Endothelial cell (in vitro differentiated cells): ENCODE measurements at regions not wholly inside any gene's neighbourhood (a gene's known extent, or its start where the extent isn't known, plus 50 kb on each side); places are given as distances from the start of the nearest gene placed in this dataset.

Experiments
- DNase-seq: peaks from one replicate; pipeline ENCODE4 v3.0.0; 2021; ENCODE audit warnings: low spot score
- H3K27ac Mint-ChIP-seq: one replicate; pipeline ENCODE4 v1.8.0; 2021; ENCODE audit warnings: mixed read lengths, inconsistent platforms; ENCODE audit not compliant: unreplicated experiment
- H3K27me3 Mint-ChIP-seq: one replicate; pipeline ENCODE4 v1.8.0; 2021; ENCODE audit warnings: mild to moderate bottlenecking, moderate library complexity, mixed read lengths, inconsistent platforms; ENCODE audit not compliant: unreplicated experiment
- H3K36me3 Mint-ChIP-seq: one replicate; pipeline ENCODE4 v1.8.0; 2021; ENCODE audit warnings: mild to moderate bottlenecking, low read depth, mixed read lengths, inconsistent platforms; ENCODE audit not compliant: unreplicated experiment
- H3K4me1 Mint-ChIP-seq: one replicate; pipeline ENCODE4 v1.8.0; 2021; ENCODE audit warnings: mild to moderate bottlenecking, mixed read lengths, inconsistent platforms; ENCODE audit not compliant: unreplicated experiment
- H3K4me3 Mint-ChIP-seq: one replicate; pipeline ENCODE4 v1.8.0; 2021; ENCODE audit warnings: mild to moderate bottlenecking, mixed read lengths, inconsistent platforms; ENCODE audit not compliant: unreplicated experiment
- H3K9me3 Mint-ChIP-seq: one replicate; pipeline ENCODE4 v1.8.0; 2021; ENCODE audit warnings: mixed read lengths, inconsistent platforms; ENCODE audit not compliant: unreplicated experiment
- CTCF ChIP-seq: fragments of 200-600 bp; sonication (generic); IDR thresholded peaks from one replicate; pipeline ENCODE4 v1.5.0; 2021; ENCODE audit warnings: antibody characterized with exemption; ENCODE audit not compliant: unreplicated experiment

DNA sequence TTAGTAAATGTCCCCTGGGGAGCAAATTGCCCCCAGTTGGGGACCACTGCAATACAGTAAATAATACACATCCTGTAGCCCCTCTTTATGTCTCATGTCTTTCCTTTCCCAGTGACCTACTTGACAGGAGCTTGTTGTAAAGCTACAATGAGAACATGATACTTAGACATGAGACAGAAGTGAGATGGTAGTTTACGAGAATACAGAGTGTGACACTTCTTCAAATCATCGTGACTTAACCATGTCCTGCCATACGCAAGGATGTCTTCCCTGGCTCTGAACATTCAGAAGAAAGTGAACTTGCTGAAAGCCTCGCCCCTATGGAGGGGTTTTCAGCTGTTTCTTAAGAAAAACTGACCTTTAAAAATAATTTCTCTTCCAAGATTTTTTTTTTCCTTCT, 101.0 kb upstream of the SPACA1 start:
- H3K9me3 Mint-ChIP-seq = no peaks in the 10 kb centered on the region
- H3K36me3 Mint-ChIP-seq = no peaks in the 10 kb centered on the region
- no peak overlapping the region for H3K27ac Mint-ChIP-seq
- peaks cover 4% of the 10 kb centered on the region for H3K27me3 Mint-ChIP-seq
- no peak for TF ChIP-seq CTCF
- no peak for DNase-seq
- no peaks in the 10 kb centered on the region for H3K4me1 Mint-ChIP-seq
- H3K4me3 Mint-ChIP-seq = no peak overlapping the region

GRCh38 chr6:87945966-87946365, 101.7 kb upstream of the SPACA1 start:
- no peak overlapping the region for H3K27ac Mint-ChIP-seq
- TF ChIP-seq CTCF = no peak
- DNase-seq = no peak
- H3K27me3 Mint-ChIP-seq = peaks cover 4% of the 10 kb centered on the region
- H3K9me3 Mint-ChIP-seq = no peaks in the 10 kb centered on the region
- no peaks in the 10 kb centered on the region for H3K4me1 Mint-ChIP-seq
- H3K36me3 Mint-ChIP-seq = no peaks in the 10 kb centered on the region
- no peak overlapping the region for H3K4me3 Mint-ChIP-seq

DNA sequence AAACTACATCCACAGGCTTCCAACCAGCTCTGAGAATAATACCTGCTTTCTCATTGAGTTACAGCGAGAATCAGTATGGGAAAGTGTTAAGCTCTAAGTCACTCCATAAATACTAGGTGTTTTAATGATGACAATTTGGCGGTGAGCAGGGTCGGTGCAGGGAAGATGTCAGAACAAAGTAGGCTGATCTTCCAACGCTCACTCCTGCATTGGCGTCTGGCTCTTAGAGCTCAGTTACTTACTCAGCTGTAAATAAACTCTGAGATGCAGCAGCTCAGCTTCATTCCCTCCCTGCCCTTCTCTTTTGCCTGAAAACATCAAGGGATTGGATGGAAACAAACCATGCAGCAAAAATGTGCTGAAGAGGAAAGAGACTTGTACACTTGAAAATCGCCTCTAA, 102.5 kb upstream of the SPACA1 start:
- no peak for DNase-seq
- no peak for TF ChIP-seq CTCF
- Mint-ChIP-seq H3K4me1 (no peaks in the 10 kb centered on the region), H3K9me3 (no peaks in the 10 kb centered on the region), H3K4me3 (no peak overlapping the region), H3K27ac (no peak overlapping the region), H3K27me3 (peaks cover 2% of the 10 kb centered on the region), H3K36me3 (no peaks in the 10 kb centered on the region)

DNA sequence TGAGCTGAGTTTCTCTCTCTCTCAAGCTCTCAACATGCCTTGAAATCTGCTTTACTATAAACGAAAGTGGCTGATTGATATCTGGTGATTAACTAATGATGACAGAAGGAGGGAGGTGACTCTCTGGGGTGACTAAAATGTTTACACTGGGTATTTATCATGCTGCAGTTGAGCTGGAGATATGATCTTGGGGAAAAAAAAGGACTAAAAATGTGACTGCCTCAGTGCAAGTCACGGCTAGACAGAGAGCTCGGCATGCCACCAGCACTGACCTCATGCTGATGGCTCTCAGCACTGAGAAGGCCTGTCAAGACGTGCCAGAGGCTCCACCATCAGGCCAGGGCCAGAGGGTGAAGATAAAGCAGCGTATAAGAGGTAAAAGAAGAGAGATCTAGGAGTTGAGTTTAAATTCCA, 103.1 kb upstream of the SPACA1 start:
- Mint-ChIP-seq H3K9me3 (no peaks in the 10 kb centered on the region), H3K27ac (no peak overlapping the region), H3K36me3 (no peaks in the 10 kb centered on the region), H3K27me3 (peaks cover 2% of the 10 kb centered on the region), H3K4me1 (no peaks in the 10 kb centered on the region), H3K4me3 (no peak overlapping the region)
- TF ChIP-seq CTCF = no peak
- no peak for DNase-seq

- no peak for TF ChIP-seq CTCF
- Mint-ChIP-seq H3K4me3 (no peak overlapping the region), H3K9me3 (no peaks in the 10 kb centered on the region), H3K27me3 (peaks cover 2% of the 10 kb centered on the region), H3K36me3 (no peaks in the 10 kb centered on the region), H3K4me1 (no peaks in the 10 kb centered on the region), H3K27ac (no peak overlapping the region)
- DNase-seq = no peak
Observed at GRCh38 chr6:87943191-87943590, 104.5 kb upstream of the SPACA1 start.
